IPS-20b (cell line): ENCODE measurements at regions not wholly inside any gene's neighbourhood (a gene's known extent, or its start where the extent isn't known, plus 50 kb on each side); places are given as distances from the start of the nearest gene placed in this dataset.
A peak's percentile ranks its signal among the peaks of the same experiment; 100 is the strongest.

Experiments
- H3K27ac ChIP-seq: one replicate; pipeline ENCODE4 v1.5.1; 2013; ENCODE audit warnings: low read length
- H3K27me3 ChIP-seq: 2 replicates; pipeline ENCODE4 v1.6.1; 2013; ENCODE audit warnings: mild to moderate bottlenecking, low read length, inconsistent platforms; ENCODE audit not compliant: insufficient read depth
- H3K36me3 ChIP-seq: 2 replicates; pipeline ENCODE4 v1.6.1; 2013; ENCODE audit warnings: low read depth, mild to moderate bottlenecking, inconsistent platforms, low read length, moderate library complexity; ENCODE audit not compliant: insufficient read depth
- H3K4me1 ChIP-seq: 2 replicates; pipeline ENCODE4 v1.6.1; 2013; ENCODE audit warnings: mild to moderate bottlenecking, control low read depth, inconsistent platforms, low read length, moderate library complexity; ENCODE audit not compliant: insufficient read depth
- H3K4me3 ChIP-seq: 2 replicates; pipeline ENCODE4 v1.5.1; 2013; ENCODE audit warnings: mild to moderate bottlenecking, low read length, inconsistent platforms
- H3K9ac ChIP-seq: 2 replicates; pipeline ENCODE4 v1.6.1; 2013; ENCODE audit warnings: low read depth, mild to moderate bottlenecking, inconsistent platforms, low read length, moderate library complexity
- H3K9me3 ChIP-seq: 2 replicates; pipeline ENCODE4 v1.6.1; 2013; ENCODE audit warnings: mild to moderate bottlenecking, low read depth, low read length, inconsistent platforms; ENCODE audit not compliant: insufficient read depth

- Histone ChIP-seq H3K27ac (no peak overlapping the region), H3K9me3 (no peaks in the 10 kb centered on the region; the same call in 1 of the 2 replicates), H3K27me3 (no peaks in the 10 kb centered on the region), H3K9ac (no peak overlapping the region), H3K4me1 (peaks cover 11% of the 10 kb centered on the region), H3K36me3 (no peaks in the 10 kb centered on the region), H3K4me3 (no peak overlapping the region)
These were observed 97.4 kb upstream of the TRPM3 start for GRCh38 chr9:71218774-71219173.

DNA sequence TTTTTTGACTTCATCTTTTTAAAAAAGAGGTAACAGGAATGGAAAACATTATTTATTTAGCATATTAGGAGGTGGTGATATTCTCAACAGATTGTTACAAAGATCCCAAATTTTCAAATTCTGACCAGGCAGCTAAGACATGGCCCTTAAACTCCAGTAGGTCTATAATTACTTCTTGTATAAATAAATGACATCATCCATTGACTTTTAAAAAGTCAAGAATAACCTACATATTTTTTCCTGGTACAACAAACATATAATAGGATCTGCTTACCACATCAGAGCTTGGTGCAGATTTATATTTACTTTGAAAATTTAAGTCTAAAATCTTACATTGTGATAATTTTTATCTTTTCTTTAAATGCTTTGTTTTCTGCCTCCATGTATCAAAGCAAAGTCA is 92.2 kb upstream of the TRPM3 start:
- Histone ChIP-seq H3K36me3 (no peaks in the 10 kb centered on the region), H3K4me1 (peaks cover 8% of the 10 kb centered on the region; the same call in 1 of the 2 replicates), H3K9ac (no peak overlapping the region), H3K27ac (no peak overlapping the region), H3K4me3 (no peak overlapping the region), H3K27me3 (no peaks in the 10 kb centered on the region), H3K9me3 (no peaks in the 10 kb centered on the region; the same call in 1 of the 2 replicates)

GRCh38 chr9:71210326-71210725 is 88.9 kb upstream of the TRPM3 start:
- Histone ChIP-seq H3K4me1 (peaks cover 2% of the 10 kb centered on the region; the same call in 1 of the 2 replicates), H3K36me3 (no peaks in the 10 kb centered on the region), H3K4me3 (no peak overlapping the region), H3K27ac (no peak overlapping the region), H3K9ac (no peak overlapping the region), H3K27me3 (no peaks in the 10 kb centered on the region), H3K9me3 (no peaks in the 10 kb centered on the region; the same call in 1 of the 2 replicates)

DNA sequence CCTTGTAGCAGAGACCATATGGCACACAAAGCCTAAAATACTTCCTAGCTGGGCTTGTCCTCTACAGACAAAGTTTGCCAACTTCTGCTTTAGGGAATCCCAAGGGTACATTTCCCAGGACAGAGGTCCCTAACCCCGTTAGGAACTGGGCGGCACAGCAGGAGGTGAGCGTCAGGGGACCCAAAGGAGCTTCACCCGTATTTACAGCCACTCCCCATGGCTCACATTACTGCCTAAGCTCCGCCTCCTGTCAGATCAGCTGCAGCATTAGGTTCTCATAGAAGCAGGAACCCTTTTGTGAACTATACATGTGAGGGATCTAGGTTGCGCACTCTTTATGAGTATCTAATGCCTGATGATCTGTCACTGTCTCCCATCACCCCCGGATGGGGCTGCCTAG is 88.5 kb upstream of the TRPM3 start:
- 0 out of 2 replicates have a peak, but pooled peaks cover 2% of the 10 kb centered on the region for H3K4me1 ChIP-seq
- H3K27me3 ChIP-seq = no peaks in the 10 kb centered on the region
- H3K27ac ChIP-seq = no peak overlapping the region
- H3K9ac ChIP-seq = no peak overlapping the region
- H3K9me3 ChIP-seq = no peaks in the 10 kb centered on the region; the same call in 1 of the 2 replicates
- no peak overlapping the region for H3K4me3 ChIP-seq
- no peaks in the 10 kb centered on the region for H3K36me3 ChIP-seq

DNA sequence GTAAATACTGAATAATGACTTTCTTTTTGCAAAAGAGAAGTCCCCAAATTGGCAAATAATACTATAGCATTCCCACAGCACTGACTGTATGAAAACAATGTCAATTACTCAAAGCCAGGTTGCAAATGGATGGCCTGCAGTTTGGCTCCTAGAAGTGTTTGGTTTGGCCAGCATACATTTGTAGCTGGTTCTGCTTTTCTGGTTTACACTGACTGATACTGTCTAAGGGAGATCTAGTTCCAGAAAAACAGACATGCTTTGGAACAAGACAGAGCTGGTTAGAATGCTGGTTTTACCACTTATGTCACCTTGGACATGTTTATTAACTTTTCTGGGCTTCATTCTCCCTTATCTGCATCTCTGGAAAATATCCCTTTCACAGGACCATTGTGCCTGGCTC is 81.5 kb upstream of the TRPM3 start:
- H3K4me1 ChIP-seq = no peaks in the 10 kb centered on the region
- no peak overlapping the region for H3K4me3 ChIP-seq
- H3K27me3 ChIP-seq = no peaks in the 10 kb centered on the region
- no peaks in the 10 kb centered on the region for H3K36me3 ChIP-seq
- no peaks in the 10 kb centered on the region; the same call in 1 of the 2 replicates for H3K9me3 ChIP-seq
- H3K27ac ChIP-seq = no peak overlapping the region
- no peak overlapping the region for H3K9ac ChIP-seq

- Histone ChIP-seq H3K9me3 (no peaks in the 10 kb centered on the region), H3K36me3 (no peaks in the 10 kb centered on the region), H3K27ac (no peak overlapping the region), H3K4me3 (no peak overlapping the region), H3K4me1 (no peaks in the 10 kb centered on the region), H3K9ac (no peak overlapping the region), H3K27me3 (no peaks in the 10 kb centered on the region)
These were observed 70.3 kb upstream of the TRPM3 start for GRCh38 chr9:71191708-71192107.

DNA sequence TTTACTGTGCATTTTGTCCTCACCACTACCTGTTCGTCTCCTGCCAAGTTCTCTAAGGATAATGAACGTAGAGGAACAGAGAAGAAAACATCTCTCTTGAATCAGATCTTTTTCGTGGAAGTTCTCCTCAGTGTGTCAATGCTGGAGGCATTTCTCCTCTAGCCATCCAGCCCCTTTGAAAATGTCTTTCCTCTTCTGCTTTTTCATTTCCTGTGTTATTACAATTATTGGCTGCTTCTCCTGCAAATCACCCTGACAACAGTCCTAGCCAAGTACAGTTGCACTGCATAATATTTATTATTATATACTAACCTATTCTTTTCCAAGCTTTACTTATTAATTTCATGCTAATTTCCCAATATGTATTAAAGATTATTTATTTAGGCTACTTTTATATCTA is 61.8 kb upstream of the TRPM3 start:
- H3K9me3 ChIP-seq = no peaks in the 10 kb centered on the region
- no peak overlapping the region for H3K9ac ChIP-seq
- H3K4me1 ChIP-seq = peaks cover 4% of the 10 kb centered on the region; the same call in 1 of the 2 replicates
- H3K36me3 ChIP-seq = no peaks in the 10 kb centered on the region
- no peaks in the 10 kb centered on the region for H3K27me3 ChIP-seq
- no peak overlapping the region for H3K27ac ChIP-seq
- no peak overlapping the region for H3K4me3 ChIP-seq

DNA sequence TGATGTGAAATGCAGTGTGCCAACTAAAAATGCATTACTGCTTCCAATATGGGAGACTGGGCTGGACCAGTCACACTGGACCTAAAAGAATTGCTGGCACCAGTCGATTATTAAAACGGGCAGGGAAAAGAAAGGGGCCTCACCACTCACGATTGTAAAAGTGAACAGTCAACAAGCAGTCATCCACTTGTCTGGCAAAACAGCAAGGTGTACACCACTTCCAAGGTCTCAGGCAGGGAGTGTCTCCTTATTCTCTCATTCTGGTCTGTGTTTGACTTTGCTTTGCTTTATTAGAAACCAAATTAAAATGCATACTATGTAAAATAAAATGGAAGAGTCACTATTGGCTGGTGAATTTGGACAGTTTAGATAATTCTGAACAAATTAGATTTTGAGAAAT is 57.8 kb upstream of the TRPM3 start:
- Histone ChIP-seq H3K27ac (no peak overlapping the region), H3K27me3 (no peaks in the 10 kb centered on the region), H3K9ac (no peak overlapping the region), H3K4me3 (no peak overlapping the region), H3K4me1 (peaks cover 4% of the 10 kb centered on the region; the same call in 1 of the 2 replicates), H3K9me3 (no peaks in the 10 kb centered on the region), H3K36me3 (no peaks in the 10 kb centered on the region)

- H3K9ac ChIP-seq = no peak overlapping the region
These were observed 56.5 kb upstream of the TRPM3 start for GRCh38 chr9:71177901-71178300.

DNA sequence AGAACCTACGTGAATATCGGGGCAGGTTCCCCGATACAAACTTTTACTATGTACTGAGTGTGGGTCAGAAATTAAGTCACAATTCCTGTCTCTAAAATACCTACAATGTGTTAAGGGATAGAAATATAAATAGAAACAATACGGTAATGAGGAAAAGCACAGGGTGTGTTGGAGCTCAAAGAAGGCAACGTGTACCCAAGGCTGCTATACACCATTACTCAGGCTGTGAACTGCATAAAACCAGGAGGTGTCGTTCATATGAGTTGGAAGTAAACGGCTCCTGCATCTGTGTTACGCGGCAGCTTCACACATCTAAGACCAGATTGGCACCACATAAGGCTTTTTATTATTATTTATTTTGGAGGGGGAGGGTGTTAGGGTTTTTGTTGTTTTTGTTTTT is 50.1 kb upstream of the TRPM3 start:
- H3K9ac ChIP-seq = peak overlapping the region; percentile 32; the same call in 1 of the 2 replicates
- H3K4me3 ChIP-seq = no peak overlapping the region
- no peaks in the 10 kb centered on the region for H3K27me3 ChIP-seq
- H3K27ac ChIP-seq = no peak overlapping the region
- H3K4me1 ChIP-seq = peaks cover 12% of the 10 kb centered on the region; the same call in 1 of the 2 replicates
- no peaks in the 10 kb centered on the region for H3K9me3 ChIP-seq
- no peaks in the 10 kb centered on the region for H3K36me3 ChIP-seq

More at GRCh38 chr9:71177901-71178300, 56.5 kb upstream of the TRPM3 start:
- Histone ChIP-seq H3K4me3 (no peak overlapping the region), H3K36me3 (no peaks in the 10 kb centered on the region), H3K9me3 (no peaks in the 10 kb centered on the region), H3K27ac (no peak overlapping the region), H3K27me3 (no peaks in the 10 kb centered on the region), H3K4me1 (peaks cover 4% of the 10 kb centered on the region; the same call in 1 of the 2 replicates)
